ENCODE measurements at regions not wholly inside any gene's neighbourhood (a gene's known extent, or its start where the extent isn't known, plus 50 kb on each side); places are given as distances from the start of the nearest gene placed in this dataset.

DNA sequence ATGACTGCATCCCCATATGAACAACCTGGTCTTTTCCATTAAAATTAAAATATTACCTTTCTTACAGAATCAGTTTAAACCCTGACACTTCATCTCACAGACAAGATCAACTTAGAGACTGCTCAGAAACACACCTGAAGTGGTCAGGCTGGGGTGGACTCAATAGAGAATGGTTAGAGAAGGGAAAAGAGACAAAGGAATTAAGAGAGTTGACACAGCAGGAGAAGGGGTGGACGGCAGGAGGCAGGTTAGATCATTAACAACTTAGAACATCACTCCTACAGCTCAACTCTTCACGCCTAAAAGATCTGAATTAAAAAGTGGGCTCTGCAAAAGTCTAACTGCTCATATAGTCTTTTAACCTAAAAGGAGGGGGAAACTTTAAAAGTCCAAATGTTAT, 157.7 kb upstream of the COL1A2 start:
- DNase-seq (ENCODE audit: low spot score), result no peak

DNA sequence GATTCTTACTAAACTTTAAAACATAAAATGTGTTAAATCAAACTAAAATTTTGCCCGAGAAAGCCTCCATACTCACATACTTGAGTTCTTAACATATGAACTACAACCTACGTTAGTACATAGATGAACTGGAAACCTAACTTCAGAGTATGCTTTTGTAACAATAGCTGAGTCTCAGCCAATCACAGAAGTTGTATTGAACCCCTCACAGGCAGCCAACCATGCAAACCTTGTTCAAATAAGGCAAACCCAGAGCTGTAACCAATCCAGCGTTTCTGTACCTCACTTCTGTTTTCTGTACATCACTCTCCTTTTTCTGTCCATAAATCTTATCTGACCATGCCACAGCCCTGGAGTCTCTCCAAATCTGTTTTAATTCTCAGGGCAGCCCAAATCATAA, 157.3 kb upstream of the COL1A2 start:
- no peak for DNase-seq (ENCODE audit: low spot score)

DNA sequence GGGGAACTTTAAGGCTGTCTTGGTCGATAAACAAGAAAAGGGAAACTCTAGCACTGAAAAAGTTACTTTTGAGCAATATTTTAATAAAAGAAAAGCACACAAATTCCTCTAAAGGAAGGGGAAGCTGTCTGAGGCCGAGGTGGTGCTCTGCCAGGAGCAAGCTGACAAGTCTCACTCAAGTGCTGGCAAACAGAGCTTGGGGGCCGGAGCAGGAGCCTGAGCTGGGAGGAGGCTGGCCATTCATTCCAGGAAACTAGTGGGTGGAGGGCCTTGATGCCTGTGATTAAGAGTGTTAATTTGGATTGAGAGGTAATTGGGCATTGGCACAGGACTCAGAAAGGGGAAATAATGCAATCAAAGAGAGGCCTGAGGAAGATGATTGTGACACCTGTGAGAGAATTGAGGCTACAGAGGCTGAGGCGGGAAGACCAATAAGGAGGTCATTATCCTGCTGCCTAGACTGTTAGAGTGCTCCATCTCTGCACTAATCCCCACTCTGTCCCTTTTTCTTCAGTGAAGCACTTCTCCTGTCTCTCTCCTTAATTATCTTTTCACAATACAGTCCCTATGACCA, 154.9 kb upstream of the COL1A2 start:
- DNase-seq (ENCODE audit: low spot score), result no peak

DNA sequence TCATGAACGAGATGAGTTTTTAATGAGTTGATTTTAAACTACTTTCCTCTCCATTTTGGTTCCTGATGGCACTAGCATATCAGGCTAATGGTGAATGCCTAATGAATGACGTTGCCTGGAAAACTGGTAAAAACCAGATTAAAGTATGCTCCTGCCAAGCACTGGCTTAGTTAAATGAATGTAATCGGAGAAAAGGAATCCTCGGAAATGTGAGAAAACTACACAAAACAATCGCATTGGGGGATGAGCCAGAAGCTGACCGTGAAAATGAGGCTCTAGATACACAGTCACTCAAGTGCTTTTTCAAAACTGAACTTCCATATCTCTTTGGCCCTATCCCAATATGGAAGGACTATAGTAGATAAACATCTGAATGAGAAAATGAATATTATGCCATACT, 153.8 kb upstream of the COL1A2 start:
- DNase-seq (ENCODE audit: low spot score), result no peak

DNA sequence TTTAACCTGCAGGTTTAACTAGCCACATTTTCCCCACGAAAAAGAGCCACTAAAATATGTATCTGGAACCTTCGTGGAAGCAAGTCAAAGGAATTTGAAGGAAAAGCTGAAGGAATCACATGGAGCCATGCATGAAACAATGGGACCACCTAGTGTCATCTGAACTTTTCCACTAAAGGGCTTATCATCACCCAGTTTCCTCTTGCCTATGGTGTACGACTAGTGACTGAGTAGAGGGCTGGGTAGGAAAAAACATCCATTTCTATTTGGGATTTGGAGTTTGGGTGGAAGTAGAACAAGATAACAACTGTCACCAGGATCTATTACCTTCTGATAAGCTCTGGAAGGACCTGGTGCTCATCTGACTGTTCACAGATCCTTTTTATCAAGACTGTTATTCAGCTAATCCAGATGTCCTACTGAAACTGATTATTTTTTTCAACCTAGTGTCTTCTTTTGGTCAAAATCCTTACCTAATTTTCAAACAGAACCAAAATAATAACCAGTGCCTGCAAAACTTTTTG, 153.2 kb upstream of the COL1A2 start:
- DNase-seq (ENCODE audit: low spot score), result no peak

DNA sequence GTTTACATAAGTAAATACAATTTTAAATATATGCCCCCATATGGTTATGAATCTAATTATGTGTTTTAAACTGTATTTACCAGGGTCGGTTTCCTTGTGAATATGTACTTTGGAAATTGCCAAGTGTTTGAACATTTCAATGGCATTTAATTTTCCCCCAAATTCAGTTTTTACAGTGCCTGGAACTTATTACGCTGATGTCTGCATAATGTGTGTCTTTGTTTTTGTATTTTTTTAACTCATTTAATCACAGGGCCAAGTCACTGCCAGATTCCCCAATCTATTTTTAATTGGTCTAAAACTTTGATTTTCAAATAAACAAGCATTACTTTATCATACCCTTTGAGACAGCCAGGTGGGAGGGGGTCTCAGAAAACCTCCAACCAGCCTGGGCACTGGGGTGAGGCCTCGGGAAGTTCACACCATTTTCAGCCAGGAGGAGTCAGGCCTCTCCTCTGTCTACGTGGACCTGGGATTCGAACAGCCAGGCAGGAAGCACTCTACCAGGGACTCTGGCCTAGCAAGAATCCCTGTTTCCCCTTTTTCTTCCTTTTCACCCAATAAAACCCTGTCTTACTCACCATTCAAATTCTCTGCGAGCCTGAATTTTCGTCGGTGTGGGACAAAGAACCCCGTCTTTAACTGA, 151.5 kb upstream of the COL1A2 start:
- DNase-seq (ENCODE audit: low spot score), result no peak

DNA sequence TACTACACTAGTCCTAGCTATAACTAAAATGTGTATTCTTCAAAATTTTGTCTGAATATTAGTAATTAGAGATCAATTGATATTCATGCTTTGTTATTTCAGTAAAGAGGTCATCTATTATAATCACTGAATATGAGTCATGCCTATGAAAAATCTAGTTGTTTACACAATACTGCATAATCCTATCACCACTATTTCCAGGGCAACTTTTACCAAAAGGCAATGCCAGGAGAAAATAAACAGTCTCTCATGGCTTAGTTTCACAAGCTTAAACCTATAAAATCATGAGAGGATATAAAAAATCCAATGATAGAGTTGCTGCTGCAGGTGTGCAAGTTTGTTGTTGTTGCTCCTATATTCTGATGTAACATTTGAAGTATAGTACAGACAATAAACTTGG, 149.9 kb upstream of the COL1A2 start:
- DNase-seq (ENCODE audit: low spot score), result no peak

DNA sequence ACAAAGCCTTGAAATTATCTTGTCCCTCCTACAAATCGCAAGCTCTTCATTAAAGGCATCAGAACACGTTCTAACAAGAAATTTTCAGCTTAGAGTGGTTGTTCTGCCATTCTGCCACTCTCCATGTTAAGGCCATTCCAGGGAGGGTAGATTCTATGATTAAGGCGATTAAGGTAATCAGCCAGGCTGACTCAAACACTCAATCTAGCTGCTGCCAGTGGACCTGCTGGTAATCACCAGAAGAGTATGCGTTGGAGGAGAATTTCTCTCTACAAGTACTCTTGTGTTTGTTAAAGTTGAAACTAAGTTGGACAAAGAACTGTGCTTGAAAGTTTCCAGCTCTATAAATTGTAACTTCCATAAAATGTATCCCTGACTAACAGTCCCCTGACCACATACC, 149.2 kb upstream of the COL1A2 start:
- DNase-seq (ENCODE audit: low spot score), result no peak

DNA sequence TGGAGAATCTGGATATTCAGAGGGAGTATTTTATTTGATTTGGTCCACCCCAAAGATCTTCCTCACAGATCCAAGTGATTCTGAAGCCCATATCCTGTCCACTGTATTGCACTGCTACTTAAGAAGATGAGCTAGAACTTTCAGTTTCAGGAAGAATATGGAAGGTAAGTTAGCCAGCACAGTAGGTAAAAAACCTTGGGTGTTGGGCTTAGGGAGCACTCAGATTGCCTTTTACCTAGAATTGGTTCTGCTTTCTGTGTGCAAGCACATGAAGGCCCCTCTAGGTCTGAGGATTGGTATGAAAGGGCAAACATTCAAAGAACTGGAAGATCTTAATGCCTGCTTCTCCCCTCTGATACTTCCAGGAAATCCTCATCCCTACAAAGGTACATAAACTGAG, 146.7 kb upstream of the COL1A2 start:
- no peak for DNase-seq (ENCODE audit: low spot score)

DNA sequence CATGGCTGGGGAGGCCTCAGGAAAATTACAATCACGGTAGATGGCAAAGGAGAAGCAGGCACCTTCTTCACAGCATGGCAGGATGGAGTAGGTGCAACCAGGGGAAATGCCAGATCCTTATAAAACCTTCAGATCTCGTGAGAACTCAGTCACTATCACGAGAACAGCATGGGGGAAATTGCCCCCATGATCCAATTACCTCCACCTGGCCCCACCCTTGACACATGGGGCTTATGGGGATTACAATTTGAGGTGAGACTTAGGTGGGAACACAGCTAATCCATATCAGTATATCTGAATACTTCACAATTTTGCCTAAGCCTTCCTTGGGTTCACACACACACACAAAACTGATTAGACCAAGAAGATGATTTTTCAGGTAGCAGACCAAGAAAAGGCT, 145.1 kb upstream of the COL1A2 start:
- no peak for DNase-seq (ENCODE audit: low spot score)

DNA sequence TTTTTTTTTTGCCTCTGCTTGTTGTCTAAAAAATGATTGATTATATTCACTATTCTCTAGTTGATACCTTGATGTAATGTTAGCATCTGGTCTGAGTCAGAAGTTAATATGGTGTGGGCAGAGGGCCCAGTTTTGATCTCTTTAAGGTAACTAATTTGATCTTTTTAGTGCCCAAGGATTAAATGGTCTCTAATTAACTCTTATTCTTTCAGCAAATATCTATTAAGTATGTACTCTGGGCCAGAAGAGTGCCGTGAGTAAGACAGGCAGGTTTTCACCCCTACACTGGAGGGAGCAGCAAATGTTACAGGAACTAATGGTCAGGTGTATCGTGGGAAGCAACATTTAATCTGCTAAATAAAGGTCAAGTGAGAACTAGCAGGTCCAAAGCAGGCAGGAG, 144.6 kb upstream of the COL1A2 start:
- DNase-seq (ENCODE audit: low spot score), result no peak

DNA sequence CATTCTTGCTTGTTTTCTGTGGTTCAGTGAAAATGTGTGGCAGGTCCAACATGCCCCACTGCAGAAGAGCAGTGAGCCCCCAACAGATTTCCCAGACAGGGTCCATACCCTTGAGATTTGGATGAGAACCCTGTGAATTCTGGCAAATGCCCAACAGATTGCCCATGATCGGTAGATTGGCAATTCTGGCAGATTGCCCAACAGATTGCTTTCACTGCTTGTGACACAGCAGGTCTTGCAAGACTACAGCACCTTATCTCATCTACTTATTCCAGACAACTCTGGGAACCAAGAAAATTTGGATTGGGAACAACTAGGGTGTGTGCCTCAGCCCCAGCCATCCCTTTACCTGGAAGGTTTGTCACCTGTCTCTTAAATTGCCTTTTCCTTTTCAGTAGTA, 143.7 kb upstream of the COL1A2 start:
- DNase-seq (ENCODE audit: low spot score), result no peak

DNA sequence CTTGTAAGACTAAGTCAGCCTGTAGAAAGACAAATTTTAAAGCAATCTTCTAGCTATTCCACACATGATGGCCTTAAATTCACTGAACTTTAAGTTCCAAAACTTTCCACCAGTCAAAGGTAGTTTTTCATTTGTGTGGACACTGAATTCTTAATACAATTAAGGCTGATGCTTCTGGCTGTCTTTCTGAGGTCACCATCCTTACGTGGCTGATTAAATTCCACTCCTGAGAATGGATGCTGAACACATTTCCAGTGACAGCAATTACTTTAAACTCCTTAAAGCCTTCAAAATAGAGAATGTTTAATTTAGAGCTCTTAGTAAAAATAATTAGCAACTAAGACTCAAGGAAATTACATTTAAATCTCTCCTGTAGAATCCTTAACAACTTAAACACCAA, 142.6 kb upstream of the COL1A2 start:
- DNase-seq (ENCODE audit: low spot score), result no peak

DNA sequence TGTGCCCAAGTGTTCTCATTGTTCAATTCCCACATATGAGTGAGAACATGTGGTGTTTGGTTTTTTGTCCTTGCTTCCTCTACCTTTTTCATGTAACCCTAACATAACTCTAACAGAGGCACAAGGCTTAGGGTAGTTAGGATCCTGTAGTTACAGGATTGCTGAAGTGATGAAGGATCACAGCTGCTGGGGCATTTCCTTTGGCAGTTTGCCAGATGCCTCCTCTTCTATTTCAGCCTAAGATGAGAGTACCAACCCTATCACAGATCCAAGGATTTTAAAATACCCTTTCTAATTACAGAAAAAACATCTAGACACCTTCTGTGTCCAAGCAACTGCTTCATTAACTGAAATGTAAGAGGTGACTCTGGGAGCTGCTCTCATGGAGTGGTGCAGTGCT, 141.7 kb upstream of the COL1A2 start:
- DNase-seq (ENCODE audit: low spot score), result no peak

DNA sequence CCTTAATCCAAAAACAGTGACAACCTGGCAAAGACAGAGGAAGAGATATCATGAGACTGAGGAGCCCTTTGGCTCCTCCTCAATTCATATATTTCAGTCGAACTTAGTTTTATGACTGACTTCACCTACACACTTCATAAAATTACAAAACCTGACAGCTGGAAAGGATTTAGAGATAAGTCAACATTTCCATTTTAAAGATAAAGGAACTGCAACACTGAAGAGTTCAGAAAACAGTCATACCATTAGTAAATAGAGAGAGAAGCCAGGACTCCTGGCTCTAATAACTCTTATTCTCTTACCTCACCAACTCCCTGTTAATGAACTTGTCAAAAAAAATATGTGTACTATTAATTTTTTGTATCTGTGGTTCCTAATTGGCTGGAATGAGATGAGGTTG, 141.0 kb upstream of the COL1A2 start:
- no peak for DNase-seq (ENCODE audit: low spot score)

DNA sequence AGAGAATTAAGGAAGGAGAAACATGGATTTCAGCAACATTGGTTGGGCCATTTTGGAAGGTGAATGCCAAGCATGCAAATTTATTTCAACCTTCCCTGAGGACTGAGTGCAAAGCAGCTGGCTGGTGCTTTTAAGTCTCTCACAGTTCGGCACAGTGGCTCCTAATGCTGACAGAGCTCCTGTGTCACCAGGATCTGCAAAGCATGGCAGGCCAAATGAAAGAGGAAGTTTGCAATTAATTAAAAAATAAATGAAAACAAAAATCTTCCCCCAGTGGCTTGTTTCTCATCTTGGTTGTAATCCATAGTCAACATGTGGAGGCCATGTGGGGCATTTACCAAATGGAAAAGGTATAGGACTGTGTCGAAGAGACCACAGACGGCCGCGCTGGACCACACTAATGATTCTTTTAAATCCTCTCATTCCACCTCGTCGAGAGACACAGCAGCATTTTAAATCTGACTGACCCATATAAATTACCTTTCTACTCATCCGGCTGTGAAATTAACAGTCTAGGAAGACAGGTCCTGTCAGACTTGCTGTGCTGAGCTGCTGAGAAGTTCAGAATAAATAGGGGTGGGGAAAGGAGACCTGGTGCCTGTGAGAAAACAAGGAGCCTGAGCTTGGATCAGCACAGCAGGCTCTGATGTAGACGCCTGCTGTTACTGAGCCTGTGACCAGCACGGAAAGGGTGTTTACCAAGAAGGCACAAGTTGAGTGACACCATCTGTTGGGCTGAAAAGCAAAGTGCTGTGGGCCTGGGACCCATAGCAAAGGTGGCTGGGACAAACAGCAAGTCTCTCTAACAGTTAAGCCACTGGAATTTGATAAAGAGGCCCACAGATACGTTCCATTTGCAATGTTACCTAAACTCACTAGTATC, 136.0 kb upstream of the COL1A2 start:
- no peak for DNase-seq (ENCODE audit: low spot score)

DNA sequence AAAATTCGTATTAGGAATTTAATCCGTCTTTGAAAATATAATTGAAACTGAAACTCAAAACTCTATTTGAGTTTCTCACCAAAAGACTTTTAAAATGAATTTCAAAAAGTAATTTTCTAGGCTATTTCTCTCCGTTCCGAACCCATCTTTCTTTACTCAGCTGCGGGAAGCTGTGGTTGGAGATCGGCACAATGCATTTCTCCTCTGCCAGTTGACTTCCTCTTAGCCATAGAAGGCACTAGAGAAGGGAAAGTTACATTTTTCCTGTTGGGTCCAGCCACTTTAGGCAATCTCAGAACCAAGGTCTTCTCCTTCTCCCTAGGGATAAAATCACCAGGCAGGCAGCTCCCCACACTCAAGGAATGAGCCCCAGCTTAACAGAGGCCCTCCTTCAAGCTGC, 133.6 kb upstream of the COL1A2 start:
- DNase-seq (ENCODE audit: low spot score), result no peak

DNA sequence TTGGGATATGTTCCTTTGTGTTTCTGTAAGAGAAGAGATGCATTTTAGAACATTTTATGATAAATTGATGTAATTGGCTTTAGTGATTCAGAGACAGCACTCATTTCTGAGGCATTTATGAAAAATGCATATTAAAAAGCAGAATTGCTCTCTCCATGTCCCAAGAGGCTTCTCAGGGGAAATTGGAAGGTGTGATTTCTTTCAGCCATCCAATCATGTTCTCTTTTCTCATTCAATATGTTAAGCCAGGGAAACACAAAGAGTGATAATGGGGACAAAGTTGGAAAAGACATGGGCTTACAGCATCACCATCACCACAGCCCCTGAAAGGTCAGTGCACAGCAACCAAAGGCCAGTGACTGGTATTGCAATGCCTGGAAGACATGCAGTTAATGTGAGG, 129.9 kb upstream of the COL1A2 start:
- DNase-seq (ENCODE audit: low spot score), result no peak

DNA sequence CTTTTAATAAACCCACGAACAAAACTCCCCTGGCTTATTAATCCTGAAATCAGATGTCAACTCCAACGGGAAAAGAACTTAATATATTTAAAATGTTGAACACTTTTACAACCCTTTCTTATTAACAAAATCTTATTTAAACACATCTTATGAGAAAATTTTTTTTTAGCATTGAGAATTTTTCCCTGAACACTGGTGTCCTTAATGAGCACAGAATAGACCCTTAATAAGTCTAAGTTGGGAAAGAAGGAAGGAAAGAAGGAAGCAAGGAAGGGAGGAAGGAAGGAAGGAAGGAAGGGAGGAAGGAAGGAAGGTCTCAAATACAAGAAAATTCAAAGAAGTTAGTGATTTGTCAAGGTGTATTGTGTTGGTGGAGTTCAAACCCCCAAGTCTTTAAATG, 129.2 kb upstream of the COL1A2 start:
- DNase-seq (ENCODE audit: low spot score), result no peak

DNA sequence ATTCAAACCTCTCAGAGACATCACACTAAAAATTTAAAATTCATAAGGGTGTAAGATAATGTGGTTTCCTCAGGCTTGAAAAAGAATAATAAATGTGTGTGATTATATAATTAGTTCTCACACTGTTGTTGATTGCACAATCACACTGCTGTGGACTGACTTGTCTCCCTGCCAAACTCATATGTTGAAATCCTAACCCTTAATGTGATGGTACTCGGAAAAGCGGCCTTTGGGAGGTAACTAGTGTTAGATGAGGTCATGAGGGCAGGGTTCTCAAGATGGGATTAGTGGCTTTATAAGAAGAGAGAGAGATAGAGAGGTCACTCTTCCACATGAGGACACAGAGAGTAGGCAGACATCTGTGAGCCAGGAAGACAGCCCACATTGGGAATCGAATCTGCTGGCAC, 128.5 kb upstream of the COL1A2 start:
- DNase-seq (ENCODE audit: low spot score), result peak; percentile 43

DNA sequence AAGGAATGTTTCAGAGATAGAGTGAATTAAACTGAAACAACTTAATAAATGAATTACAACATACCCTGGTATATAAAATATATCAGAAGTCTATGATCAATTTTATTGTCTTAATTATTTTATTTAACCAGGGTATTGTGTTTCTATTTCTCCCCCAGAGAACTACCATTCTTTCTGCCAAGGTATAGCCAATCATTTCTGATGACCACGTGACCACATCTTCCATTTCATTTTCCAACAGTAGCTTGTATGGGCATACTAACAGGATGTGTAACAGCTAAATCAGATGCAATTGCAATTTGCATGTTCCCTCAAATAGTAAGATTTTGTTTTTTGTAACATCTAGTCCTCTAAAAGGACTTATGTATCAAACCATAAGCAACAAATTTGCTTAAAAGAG, 123.9 kb upstream of the COL1A2 start:
- no peak for DNase-seq (ENCODE audit: low spot score)

DNA sequence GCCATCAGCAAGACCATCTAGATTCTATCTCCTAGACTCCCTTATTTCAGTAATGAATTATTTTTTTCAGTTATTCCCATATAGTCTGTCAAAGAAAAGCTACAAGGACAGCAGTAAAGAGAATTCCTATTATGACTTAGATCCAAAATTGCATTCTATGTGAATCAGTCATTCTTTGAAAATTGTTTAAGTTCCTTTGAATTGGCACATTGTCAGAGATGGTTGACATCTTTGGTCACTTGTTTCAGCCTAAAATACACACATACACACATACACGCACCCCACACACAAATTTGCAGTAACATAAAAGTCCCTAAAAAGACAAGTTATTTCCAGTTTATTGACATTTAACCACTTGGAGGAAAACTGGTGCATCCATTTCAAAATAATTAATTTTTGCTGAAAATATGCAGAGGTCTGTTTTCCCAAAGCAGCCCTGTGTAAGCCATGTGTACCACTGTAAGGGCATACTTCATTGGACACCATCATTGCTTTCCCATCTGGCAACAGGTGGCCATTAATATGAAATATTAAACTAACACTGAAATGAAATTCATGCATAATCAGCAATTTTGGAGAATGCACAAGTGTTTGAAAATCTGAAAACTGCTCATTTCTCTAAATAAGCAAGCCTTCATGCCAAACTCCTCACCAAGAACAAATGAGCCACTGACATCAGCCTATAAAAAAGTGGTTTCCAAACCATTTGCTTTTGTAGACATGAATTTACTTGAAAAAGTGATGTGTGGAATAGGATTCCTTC, 121.7 kb upstream of the COL1A2 start:
- DNase-seq (ENCODE audit: low spot score), result no peak

DNA sequence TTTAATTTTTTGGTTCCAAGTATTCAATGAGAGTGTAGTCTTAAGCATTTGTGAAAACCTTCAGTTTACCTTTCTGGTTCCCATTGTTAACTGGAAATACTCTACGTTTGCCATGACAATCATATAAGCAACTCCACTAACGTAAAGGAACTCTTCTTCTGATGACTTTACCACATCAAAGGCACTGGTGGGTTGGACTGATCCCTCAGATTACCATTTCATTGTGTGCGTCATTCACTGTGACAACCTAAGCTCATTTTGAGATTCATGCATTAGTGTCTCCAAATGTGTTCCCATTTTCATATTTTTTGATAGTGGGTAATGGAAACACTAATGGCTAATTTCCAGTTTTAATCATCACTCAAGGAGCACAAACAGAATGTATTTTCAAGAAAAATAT, 119.9 kb upstream of the COL1A2 start:
- no peak for DNase-seq (ENCODE audit: low spot score)

Data from AG08395 (cell line).